ENCODE measurements at regions not wholly inside any gene's neighbourhood (a gene's known extent, or its start where the extent isn't known, plus 50 kb on each side); places are given as distances from the start of the nearest gene placed in this dataset.
A peak's percentile ranks its signal among the peaks of the same experiment; 100 is the strongest.

GRCh38 chr2:133668547-133668946 lies 100.3 kb upstream of the NCKAP5 start:
- WGBS, 2 donors = 93 to 96% methylated on average over 2 of the region's 2 CpGs
- no peaks in the 10 kb centered on the region for H3K9me3 ChIP-seq
- H3K4me1 ChIP-seq = no peaks in the 10 kb centered on the region
- intact Hi-C loops (cut with DNase I; ENCODE audit: low total_unique reads) = no loop called here
- no peaks in the 10 kb centered on the region for H3K27me3 ChIP-seq
- no peaks in the 10 kb centered on the region for H3K36me3 ChIP-seq (ENCODE audit: low read depth, missing control alignments)
- H3K4me3 ChIP-seq = no peak overlapping the region
- H3K27ac ChIP-seq = no peak overlapping the region
- TF ChIP-seq POLR2A (IDR thresholded peaks at IDR 0.05) (no peak), CTCF (IDR thresholded peaks at IDR 0.05) (no peak)
- DNase-seq = no peak

GRCh38 chr2:133673305-133673905 lies 105.1 kb upstream of the NCKAP5 start:
- H3K9me3 ChIP-seq = no peaks in the 10 kb centered on the region
- TF ChIP-seq CTCF (IDR thresholded peaks at IDR 0.05) (no peak), POLR2A (IDR thresholded peaks at IDR 0.05) (no peak)
- 60 to 67% methylated on average over 6 of the region's 6 CpGs for WGBS, 2 donors
- H3K27ac ChIP-seq = no peak overlapping the region
- H3K27me3 ChIP-seq = no peaks in the 10 kb centered on the region
- DNase-seq = no peak
- H3K36me3 ChIP-seq (ENCODE audit: low read depth, missing control alignments) = no peaks in the 10 kb centered on the region
- peaks cover 8% of the 10 kb centered on the region for H3K4me1 ChIP-seq
- intact Hi-C loops (cut with DNase I; ENCODE audit: low total_unique reads) = no loop called here
- H3K4me3 ChIP-seq = no peak overlapping the region

- Histone ChIP-seq H3K4me1 (peaks cover 8% of the 10 kb centered on the region), H3K4me3 (no peak overlapping the region), H3K27me3 (no peaks in the 10 kb centered on the region), H3K36me3 (ENCODE audit: low read depth, missing control alignments) (no peaks in the 10 kb centered on the region), H3K27ac (no peak overlapping the region), H3K9me3 (no peaks in the 10 kb centered on the region)
- no peak for TF ChIP-seq POLR2A (IDR thresholded peaks at IDR 0.05)
- no peak for TF ChIP-seq CTCF (IDR thresholded peaks at IDR 0.05)
- no peak for DNase-seq
- 69 to 81% methylated on average over 4 of the region's 4 CpGs for WGBS, 2 donors
- intact Hi-C loops (cut with DNase I; ENCODE audit: low total_unique reads) = no loop called here
Observed at GRCh38 chr2:133674066-133674432, 105.8 kb upstream of the NCKAP5 start.

GRCh38 chr2:133674433-133675331 lies 106.4 kb upstream of the NCKAP5 start:
- no peaks in the 10 kb centered on the region for H3K9me3 ChIP-seq
- H3K4me3 ChIP-seq = peak overlapping the region in 1 of 2 donors; percentile 1
- H3K27ac ChIP-seq = peak overlapping the region in 1 of 2 donors; percentile 7
- H3K27me3 ChIP-seq = no peaks in the 10 kb centered on the region
- DNase-seq = peak; percentile 55
- no peaks in the 10 kb centered on the region for H3K36me3 ChIP-seq (ENCODE audit: low read depth, missing control alignments)
- peaks cover 8% of the 10 kb centered on the region for H3K4me1 ChIP-seq
- TF ChIP-seq POLR2A (IDR thresholded peaks at IDR 0.05) (no peak), CTCF (IDR thresholded peaks at IDR 0.05) (no peak)
- 8 to 11% methylated on average over 21 of the region's 21 CpGs for WGBS, 2 donors
- intact Hi-C loops (cut with DNase I; ENCODE audit: low total_unique reads) = no loop called here
